ENCODE measurements at regions not wholly inside any gene's neighbourhood (a gene's known extent, or its start where the extent isn't known, plus 50 kb on each side); places are given as distances from the start of the nearest gene placed in this dataset.

GRCh38 chr12:105805730-105806399 is 332.9 kb downstream of the NUAK1 start:
- Histone ChIP-seq H3K27me3 (ENCODE audit: control insufficient read depth in 2 of 2, insufficient read depth in 1 of 2, low read length in 1 of 2) (no peaks in the 10 kb centered on the region), H3K27ac (ENCODE audit: low read depth in 1 of 2, low read length in 1 of 2) (no peak overlapping the region), H3K9me3 (ENCODE audit: control insufficient read depth in 2 of 2, insufficient read depth in 1 of 2, low read length in 1 of 2) (no peaks in the 10 kb centered on the region), H3K4me3 (ENCODE audit: low read length in 2 of 2) (no peak overlapping the region), H3K4me1 (ENCODE audit: control insufficient read depth in 2 of 2, insufficient read depth in 2 of 2, low read length in 2 of 2) (no peaks in the 10 kb centered on the region), H3K36me3 (ENCODE audit: control insufficient read depth in 2 of 2, insufficient read depth in 2 of 2, low read length in 1 of 2) (no peaks in the 10 kb centered on the region)
- 97% methylated on average over 4 of the region's 4 CpGs for WGBS
- no peak for DNase-seq (ENCODE audit: low read depth in 6 of 9, low spot score in 9 of 9)

- 96% methylated on average over 2 of the region's 2 CpGs for WGBS
- Histone ChIP-seq H3K27me3 (ENCODE audit: control insufficient read depth in 2 of 2, insufficient read depth in 1 of 2, low read length in 1 of 2) (no peaks in the 10 kb centered on the region), H3K36me3 (ENCODE audit: control insufficient read depth in 2 of 2, insufficient read depth in 2 of 2, low read length in 1 of 2) (no peaks in the 10 kb centered on the region), H3K4me3 (ENCODE audit: low read length in 2 of 2) (no peak overlapping the region), H3K9me3 (ENCODE audit: control insufficient read depth in 2 of 2, insufficient read depth in 1 of 2, low read length in 1 of 2) (no peaks in the 10 kb centered on the region), H3K4me1 (ENCODE audit: control insufficient read depth in 2 of 2, insufficient read depth in 2 of 2, low read length in 2 of 2) (no peaks in the 10 kb centered on the region), H3K27ac (ENCODE audit: low read depth in 1 of 2, low read length in 1 of 2) (no peak overlapping the region)
- DNase-seq (ENCODE audit: low read depth in 6 of 9, low spot score in 9 of 9) = no peak
Measured at GRCh38 chr12:105806400-105806770, 332.4 kb downstream of the NUAK1 start.

- Histone ChIP-seq H3K27me3 (ENCODE audit: control insufficient read depth in 2 of 2, insufficient read depth in 1 of 2, low read length in 1 of 2) (no peaks in the 10 kb centered on the region), H3K4me3 (ENCODE audit: low read length in 2 of 2) (no peak overlapping the region), H3K36me3 (ENCODE audit: control insufficient read depth in 2 of 2, insufficient read depth in 2 of 2, low read length in 1 of 2) (no peaks in the 10 kb centered on the region), H3K27ac (ENCODE audit: low read depth in 1 of 2, low read length in 1 of 2) (no peak overlapping the region), H3K9me3 (ENCODE audit: control insufficient read depth in 2 of 2, insufficient read depth in 1 of 2, low read length in 1 of 2) (no peaks in the 10 kb centered on the region), H3K4me1 (ENCODE audit: control insufficient read depth in 2 of 2, insufficient read depth in 2 of 2, low read length in 2 of 2) (peaks cover 0 to 2% of the 10 kb centered on the region in 2 donors)
- 89% methylated on average over 1 of the region's 1 CpG for WGBS
- DNase-seq (ENCODE audit: low read depth in 6 of 9, low spot score in 9 of 9) = no peak
Measured at GRCh38 chr12:105812366-105812765, 326.4 kb downstream of the NUAK1 start.

- H3K4me1 ChIP-seq (ENCODE audit: control insufficient read depth in 2 of 2, insufficient read depth in 2 of 2, low read length in 2 of 2) = peaks cover 0 to 2% of the 10 kb centered on the region in 2 donors
- WGBS = 96% methylated on average over 5 of the region's 5 CpGs
- H3K4me3 ChIP-seq (ENCODE audit: low read length in 2 of 2) = no peak overlapping the region
- H3K27ac ChIP-seq (ENCODE audit: low read depth in 1 of 2, low read length in 1 of 2) = no peak overlapping the region
- no peaks in the 10 kb centered on the region for H3K36me3 ChIP-seq (ENCODE audit: control insufficient read depth in 2 of 2, insufficient read depth in 2 of 2, low read length in 1 of 2)
- no peaks in the 10 kb centered on the region for H3K9me3 ChIP-seq (ENCODE audit: control insufficient read depth in 2 of 2, insufficient read depth in 1 of 2, low read length in 1 of 2)
- no peak for DNase-seq (ENCODE audit: low read depth in 6 of 9, low spot score in 9 of 9)
- H3K27me3 ChIP-seq (ENCODE audit: control insufficient read depth in 2 of 2, insufficient read depth in 1 of 2, low read length in 1 of 2) = no peaks in the 10 kb centered on the region
Measured at GRCh38 chr12:105813201-105813600, 325.6 kb downstream of the NUAK1 start.

GRCh38 chr12:105814283-105814682 is 324.5 kb downstream of the NUAK1 start:
- WGBS = 87% methylated on average over 4 of the region's 4 CpGs
- H3K27me3 ChIP-seq (ENCODE audit: control insufficient read depth in 2 of 2, insufficient read depth in 1 of 2, low read length in 1 of 2) = no peaks in the 10 kb centered on the region
- H3K4me1 ChIP-seq (ENCODE audit: control insufficient read depth in 2 of 2, insufficient read depth in 2 of 2, low read length in 2 of 2) = peaks cover 0 to 2% of the 10 kb centered on the region in 2 donors
- peak overlapping the region in 1 of 2 donors; percentile 2 for H3K27ac ChIP-seq (ENCODE audit: low read depth in 1 of 2, low read length in 1 of 2)
- peak in 5 of 9 donors; percentile 4 to 48 (median 9) for DNase-seq (ENCODE audit: low read depth in 6 of 9, low spot score in 9 of 9)
- no peaks in the 10 kb centered on the region for H3K36me3 ChIP-seq (ENCODE audit: control insufficient read depth in 2 of 2, insufficient read depth in 2 of 2, low read length in 1 of 2)
- no peak overlapping the region for H3K4me3 ChIP-seq (ENCODE audit: low read length in 2 of 2)
- no peaks in the 10 kb centered on the region for H3K9me3 ChIP-seq (ENCODE audit: control insufficient read depth in 2 of 2, insufficient read depth in 1 of 2, low read length in 1 of 2)

GRCh38 chr12:105819549-105819948 is 319.2 kb downstream of the NUAK1 start:
- Histone ChIP-seq H3K9me3 (ENCODE audit: control insufficient read depth in 2 of 2, insufficient read depth in 1 of 2, low read length in 1 of 2) (no peaks in the 10 kb centered on the region), H3K27ac (ENCODE audit: low read depth in 1 of 2, low read length in 1 of 2) (no peak overlapping the region), H3K27me3 (ENCODE audit: control insufficient read depth in 2 of 2, insufficient read depth in 1 of 2, low read length in 1 of 2) (no peaks in the 10 kb centered on the region), H3K36me3 (ENCODE audit: control insufficient read depth in 2 of 2, insufficient read depth in 2 of 2, low read length in 1 of 2) (no peaks in the 10 kb centered on the region), H3K4me1 (ENCODE audit: control insufficient read depth in 2 of 2, insufficient read depth in 2 of 2, low read length in 2 of 2) (peaks cover 0 to 2% of the 10 kb centered on the region in 2 donors), H3K4me3 (ENCODE audit: low read length in 2 of 2) (no peak overlapping the region)
- no peak for DNase-seq (ENCODE audit: low read depth in 6 of 9, low spot score in 9 of 9)
- WGBS = 94% methylated on average over 2 of the region's 2 CpGs

- no peak for DNase-seq (ENCODE audit: low read depth in 6 of 9, low spot score in 9 of 9)
- no peaks in the 10 kb centered on the region for H3K36me3 ChIP-seq (ENCODE audit: control insufficient read depth in 2 of 2, insufficient read depth in 2 of 2, low read length in 1 of 2)
- no peaks in the 10 kb centered on the region for H3K4me1 ChIP-seq (ENCODE audit: control insufficient read depth in 2 of 2, insufficient read depth in 2 of 2, low read length in 2 of 2)
- no peak overlapping the region for H3K27ac ChIP-seq (ENCODE audit: low read depth in 1 of 2, low read length in 1 of 2)
- WGBS = 90% methylated on average over 5 of the region's 5 CpGs
- H3K27me3 ChIP-seq (ENCODE audit: control insufficient read depth in 2 of 2, insufficient read depth in 1 of 2, low read length in 1 of 2) = no peaks in the 10 kb centered on the region
- no peak overlapping the region for H3K4me3 ChIP-seq (ENCODE audit: low read length in 2 of 2)
- no peaks in the 10 kb centered on the region for H3K9me3 ChIP-seq (ENCODE audit: control insufficient read depth in 2 of 2, insufficient read depth in 1 of 2, low read length in 1 of 2)
Measured at GRCh38 chr12:105820429-105821125, 318.2 kb downstream of the NUAK1 start.

- Histone ChIP-seq H3K27ac (ENCODE audit: low read depth in 1 of 2, low read length in 1 of 2) (no peak overlapping the region), H3K36me3 (ENCODE audit: control insufficient read depth in 2 of 2, insufficient read depth in 2 of 2, low read length in 1 of 2) (no peaks in the 10 kb centered on the region), H3K4me3 (ENCODE audit: low read length in 2 of 2) (no peak overlapping the region), H3K9me3 (ENCODE audit: control insufficient read depth in 2 of 2, insufficient read depth in 1 of 2, low read length in 1 of 2) (no peaks in the 10 kb centered on the region), H3K27me3 (ENCODE audit: control insufficient read depth in 2 of 2, insufficient read depth in 1 of 2, low read length in 1 of 2) (no peaks in the 10 kb centered on the region), H3K4me1 (ENCODE audit: control insufficient read depth in 2 of 2, insufficient read depth in 2 of 2, low read length in 2 of 2) (no peaks in the 10 kb centered on the region)
- 65% methylated on average over 11 of the region's 11 CpGs for WGBS
- DNase-seq (ENCODE audit: low read depth in 6 of 9, low spot score in 9 of 9) = no peak
Measured at GRCh38 chr12:105822131-105823105, 316.3 kb downstream of the NUAK1 start.

GRCh38 chr12:105823810-105824209 is 314.9 kb downstream of the NUAK1 start:
- WGBS = 17% methylated on average over 3 of the region's 3 CpGs
- Histone ChIP-seq H3K9me3 (ENCODE audit: control insufficient read depth in 2 of 2, insufficient read depth in 1 of 2, low read length in 1 of 2) (no peaks in the 10 kb centered on the region), H3K27me3 (ENCODE audit: control insufficient read depth in 2 of 2, insufficient read depth in 1 of 2, low read length in 1 of 2) (no peaks in the 10 kb centered on the region), H3K4me3 (ENCODE audit: low read length in 2 of 2) (no peak overlapping the region), H3K36me3 (ENCODE audit: control insufficient read depth in 2 of 2, insufficient read depth in 2 of 2, low read length in 1 of 2) (no peaks in the 10 kb centered on the region), H3K27ac (ENCODE audit: low read depth in 1 of 2, low read length in 1 of 2) (no peak overlapping the region), H3K4me1 (ENCODE audit: control insufficient read depth in 2 of 2, insufficient read depth in 2 of 2, low read length in 2 of 2) (no peaks in the 10 kb centered on the region)
- no peak for DNase-seq (ENCODE audit: low read depth in 6 of 9, low spot score in 9 of 9)
